ENCODE measurements at regions not wholly inside any gene's neighbourhood (a gene's known extent, or its start where the extent isn't known, plus 50 kb on each side); places are given as distances from the start of the nearest gene placed in this dataset.

DNA sequence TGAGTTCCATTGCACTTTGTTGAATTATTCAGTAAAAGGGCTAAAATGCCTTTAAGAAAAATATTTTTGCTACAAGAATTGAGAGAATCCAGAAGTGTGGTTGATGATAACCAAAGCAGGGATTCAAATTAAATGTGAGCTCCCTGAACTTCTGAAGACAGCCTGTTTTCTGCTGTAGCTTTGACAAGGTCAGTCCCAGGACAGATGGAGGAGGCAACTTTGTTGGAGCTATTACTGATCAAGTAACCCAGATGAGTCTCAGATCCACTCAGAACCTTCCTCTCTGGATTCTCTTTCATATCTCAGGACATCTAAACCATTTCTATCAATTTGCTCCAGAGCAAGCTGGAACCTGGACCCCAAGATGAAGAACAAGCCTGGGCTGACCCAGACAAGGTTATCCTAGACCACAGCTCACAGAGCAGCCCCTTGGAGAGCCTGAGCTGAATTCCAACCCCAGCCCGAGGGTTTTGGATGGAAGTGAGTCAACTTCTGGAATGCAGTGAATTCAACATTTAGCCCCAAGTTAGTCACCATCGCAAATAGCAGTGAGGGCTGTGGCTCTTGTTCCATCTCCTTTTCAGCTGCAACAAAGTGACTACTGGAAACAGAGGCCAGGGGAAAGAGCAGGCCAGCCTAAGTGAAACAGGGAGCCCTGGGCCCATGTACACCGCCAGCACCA is 137.8 kb upstream of the TSC22D1 start:
- TF ChIP-seq, protein P1, sequence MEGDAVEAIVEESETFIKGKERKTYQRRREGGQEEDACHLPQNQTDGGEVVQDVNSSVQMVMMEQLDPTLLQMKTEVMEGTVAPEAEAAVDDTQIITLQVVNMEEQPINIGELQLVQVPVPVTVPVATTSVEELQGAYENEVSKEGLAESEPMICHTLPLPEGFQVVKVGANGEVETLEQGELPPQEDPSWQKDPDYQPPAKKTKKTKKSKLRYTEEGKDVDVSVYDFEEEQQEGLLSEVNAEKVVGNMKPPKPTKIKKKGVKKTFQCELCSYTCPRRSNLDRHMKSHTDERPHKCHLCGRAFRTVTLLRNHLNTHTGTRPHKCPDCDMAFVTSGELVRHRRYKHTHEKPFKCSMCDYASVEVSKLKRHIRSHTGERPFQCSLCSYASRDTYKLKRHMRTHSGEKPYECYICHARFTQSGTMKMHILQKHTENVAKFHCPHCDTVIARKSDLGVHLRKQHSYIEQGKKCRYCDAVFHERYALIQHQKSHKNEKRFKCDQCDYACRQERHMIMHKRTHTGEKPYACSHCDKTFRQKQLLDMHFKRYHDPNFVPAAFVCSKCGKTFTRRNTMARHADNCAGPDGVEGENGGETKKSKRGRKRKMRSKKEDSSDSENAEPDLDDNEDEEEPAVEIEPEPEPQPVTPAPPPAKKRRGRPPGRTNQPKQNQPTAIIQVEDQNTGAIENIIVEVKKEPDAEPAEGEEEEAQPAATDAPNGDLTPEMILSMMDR (optimal IDR thresholded peaks at IDR 0.05 in 1 of 3, IDR thresholded peaks at IDR 0.05 in 1 of 3, conservative IDR thresholded peaks at IDR 0.05 in 1 of 3; ENCODE audit: extremely low read depth in 1 of 3, insufficient read depth in 2 of 3, low read length in 3 of 3): no peak
- TF ChIP-seq EZH2 (IDR thresholded peaks at IDR 0.05; ENCODE audit: low read length): no peak

Measured in keratinocyte (primary cell).